Neural cell (in vitro differentiated cells): ENCODE measurements at regions not wholly inside any gene's neighbourhood (a gene's known extent, or its start where the extent isn't known, plus 50 kb on each side); places are given as distances from the start of the nearest gene placed in this dataset.

Experiments used
- H2AFZ ChIP-seq: fragments of 200-600, 300-800 bp; sonication (generic), shearing (Covaris generic); 2 replicates; pipeline ENCODE4 v1.6.0; 2014; ENCODE audit warnings: low read depth, mild to moderate bottlenecking, antibody characterized with exemption, low read length, moderate library complexity
- H3F3A ChIP-seq: fragments of 200-600 bp; shearing (Covaris generic); 2 replicates; pipeline ENCODE4 v1.6.1; 2016; ENCODE audit warnings: mild to moderate bottlenecking, moderate library complexity, mixed read lengths, antibody characterized with exemption, low read length; ENCODE audit not compliant: insufficient read depth, poor library complexity, severe bottlenecking
- H3K27ac ChIP-seq: fragments of 200-600, 300-800 bp; sonication (generic), shearing (Covaris generic); 2 replicates; pipeline ENCODE4 v1.5.1; 2014; ENCODE audit warnings: mild to moderate bottlenecking, low read length, moderate library complexity
- H3K27me3 ChIP-seq: fragments of 300-800, 200-600 bp; sonication (generic), shearing (Covaris generic); 2 replicates; pipeline ENCODE4 v1.6.0; 2014; ENCODE audit warnings: mild to moderate bottlenecking, low read depth, low read length, moderate library complexity; ENCODE audit not compliant: insufficient read depth
- H3K36me3 ChIP-seq: fragments of 300-800, 200-600 bp; sonication (generic), shearing (Covaris generic); 2 replicates; pipeline ENCODE4 v1.5.1; 2014; ENCODE audit warnings: mild to moderate bottlenecking, antibody characterized with exemption, low read length, moderate library complexity; ENCODE audit not compliant: insufficient read depth
- H3K4me2 ChIP-seq: fragments of 300-800, 200-600 bp; sonication (generic), shearing (Covaris generic); 2 replicates; pipeline ENCODE4 v1.6.0; 2014; ENCODE audit warnings: mild to moderate bottlenecking, low read length
- H3K4me3 ChIP-seq: fragments of 300-800, 200-600 bp; sonication (generic), shearing (Covaris generic); 2 replicates; pipeline ENCODE4 v1.5.1; 2014; ENCODE audit warnings: mild to moderate bottlenecking, low read length, moderate library complexity
- H3K79me2 ChIP-seq: fragments of 200-600 bp; shearing (Covaris generic); replicated peaks from 2 replicates; pipeline ENCODE4 v1.6.0; 2014; ENCODE audit warnings: mild to moderate bottlenecking, low read length, moderate library complexity; ENCODE audit not compliant: insufficient read depth
- H3K9ac ChIP-seq: fragments of 300-800, 200-600 bp; sonication (generic), shearing (Covaris generic); 2 replicates; pipeline ENCODE4 v1.6.1; 2016; ENCODE audit warnings: mild to moderate bottlenecking, low read length, mixed read lengths
- H3K9me2 ChIP-seq: fragments of 200-600 bp; shearing (Covaris generic); 2 replicates; pipeline ENCODE4 v1.6.1; 2016; ENCODE audit warnings: mild to moderate bottlenecking, low read length, mixed read lengths; ENCODE audit not compliant: insufficient read depth
- H3K9me3 ChIP-seq: fragments of 200-600, 300-800 bp; sonication (generic), shearing (Covaris generic); 2 replicates; pipeline ENCODE4 v1.6.1; 2016; ENCODE audit warnings: mild to moderate bottlenecking, mixed run types, low read length, moderate library complexity, mixed read lengths
- H4K20me1 ChIP-seq: fragments of 200-600 bp; shearing (Covaris generic); 2 replicates; pipeline ENCODE4 v1.6.1; 2016; ENCODE audit warnings: mild to moderate bottlenecking, mixed run types; ENCODE audit not compliant: insufficient read depth
- EP300 ChIP-seq: fragments of 450-650 bp; conservative IDR thresholded peaks from 2 replicates; pipeline ENCODE4 v1.6.1; 2014; ENCODE audit warnings: antibody characterized with exemption, mild to moderate bottlenecking, moderate library complexity; ENCODE audit not compliant: poor library complexity, severe bottlenecking
- EZH2 ChIP-seq: fragments of 200-600, 300-800 bp; shearing (Covaris generic), sonication (generic); IDR thresholded peaks from 2 replicates; pipeline ENCODE4 v1.6.1; 2014; ENCODE audit warnings: antibody characterized with exemption, low read length, borderline replicate concordance, mild to moderate bottlenecking; ENCODE audit not compliant: insufficient read depth, poor library complexity, severe bottlenecking
- MXI1 ChIP-seq: fragments of 450-650 bp; conservative IDR thresholded peaks from 2 replicates; pipeline ENCODE4 v1.6.1; 2014; ENCODE audit warnings: antibody characterized with exemption, mild to moderate bottlenecking; ENCODE audit not compliant: poor library complexity, severe bottlenecking
- POLR2AphosphoS5 ChIP-seq: IDR thresholded peaks from 2 replicates; pipeline ENCODE4 v1.6.1; 2012
- RAD21 ChIP-seq: fragments of 450-650 bp; conservative IDR thresholded peaks from 2 replicates; pipeline ENCODE4 v1.6.1; 2014; ENCODE audit warnings: antibody characterized with exemption, mild to moderate bottlenecking, moderate library complexity
- SMC3 ChIP-seq: fragments of 450-650 bp; conservative IDR thresholded peaks from 2 replicates; pipeline ENCODE4 v1.6.1; 2014; ENCODE audit warnings: antibody characterized with exemption, mild to moderate bottlenecking, moderate library complexity; ENCODE audit not compliant: poor library complexity
- TAF1 ChIP-seq: IDR thresholded peaks from 2 replicates; pipeline ENCODE4 v1.6.1; 2012; ENCODE audit warnings: low read depth
- TF ChIP-seq, protein P1 (sequence below): IDR thresholded peaks from 2 replicates; pipeline ENCODE4 v1.6.1; 2012; ENCODE audit warnings: borderline replicate concordance
- TF ChIP-seq, protein P2 (sequence below): fragments of 450-650 bp; IDR thresholded peaks from 2 replicates; pipeline ENCODE4 v1.5.1; 2014; ENCODE audit warnings: antibody characterized with exemption, mild to moderate bottlenecking, moderate library complexity; ENCODE audit not compliant: poor library complexity, severe bottlenecking

DNA sequence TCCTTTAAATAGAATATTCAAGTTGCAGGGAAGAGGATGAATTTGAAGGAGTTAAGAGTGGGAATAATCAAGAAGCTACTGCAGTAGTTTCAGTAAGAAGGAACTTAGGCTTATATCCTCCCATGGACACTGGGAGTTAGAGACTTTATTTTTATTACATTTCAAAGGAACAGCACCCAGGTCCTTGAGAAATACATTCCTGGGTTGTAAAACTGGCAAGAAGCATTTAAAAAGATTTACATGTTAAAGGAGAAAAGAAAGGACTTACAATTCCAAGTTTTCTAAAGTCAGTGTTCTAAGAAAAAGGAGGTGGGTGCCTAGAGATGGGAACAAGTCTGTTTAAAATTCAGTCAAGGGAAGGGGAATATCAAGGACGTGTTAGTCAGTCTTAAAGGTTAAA lies 306.9 kb downstream of the JRKL start:
- Histone ChIP-seq H2AFZ (no peak overlapping the region), H3K27me3 (no peaks in the 10 kb centered on the region), H4K20me1 (no peaks in the 10 kb centered on the region), H3K9me2 (no peaks in the 10 kb centered on the region), H3K27ac (no peak overlapping the region), H3F3A (no peaks in the 10 kb centered on the region), H3K4me3 (no peak overlapping the region), H3K36me3 (no peaks in the 10 kb centered on the region), H3K9ac (no peak overlapping the region), H3K9me3 (no peaks in the 10 kb centered on the region), H3K4me2 (no peak overlapping the region), H3K79me2 (no peaks in the 10 kb centered on the region)
- TF ChIP-seq RAD21 = no peak
- TF ChIP-seq TAF1 = no peak
- TF ChIP-seq MXI1 = no peak
- TF ChIP-seq EZH2 = no peak
- no peak for TF ChIP-seq POLR2AphosphoS5
- no peak for TF ChIP-seq SMC3
- TF ChIP-seq, protein P1, sequence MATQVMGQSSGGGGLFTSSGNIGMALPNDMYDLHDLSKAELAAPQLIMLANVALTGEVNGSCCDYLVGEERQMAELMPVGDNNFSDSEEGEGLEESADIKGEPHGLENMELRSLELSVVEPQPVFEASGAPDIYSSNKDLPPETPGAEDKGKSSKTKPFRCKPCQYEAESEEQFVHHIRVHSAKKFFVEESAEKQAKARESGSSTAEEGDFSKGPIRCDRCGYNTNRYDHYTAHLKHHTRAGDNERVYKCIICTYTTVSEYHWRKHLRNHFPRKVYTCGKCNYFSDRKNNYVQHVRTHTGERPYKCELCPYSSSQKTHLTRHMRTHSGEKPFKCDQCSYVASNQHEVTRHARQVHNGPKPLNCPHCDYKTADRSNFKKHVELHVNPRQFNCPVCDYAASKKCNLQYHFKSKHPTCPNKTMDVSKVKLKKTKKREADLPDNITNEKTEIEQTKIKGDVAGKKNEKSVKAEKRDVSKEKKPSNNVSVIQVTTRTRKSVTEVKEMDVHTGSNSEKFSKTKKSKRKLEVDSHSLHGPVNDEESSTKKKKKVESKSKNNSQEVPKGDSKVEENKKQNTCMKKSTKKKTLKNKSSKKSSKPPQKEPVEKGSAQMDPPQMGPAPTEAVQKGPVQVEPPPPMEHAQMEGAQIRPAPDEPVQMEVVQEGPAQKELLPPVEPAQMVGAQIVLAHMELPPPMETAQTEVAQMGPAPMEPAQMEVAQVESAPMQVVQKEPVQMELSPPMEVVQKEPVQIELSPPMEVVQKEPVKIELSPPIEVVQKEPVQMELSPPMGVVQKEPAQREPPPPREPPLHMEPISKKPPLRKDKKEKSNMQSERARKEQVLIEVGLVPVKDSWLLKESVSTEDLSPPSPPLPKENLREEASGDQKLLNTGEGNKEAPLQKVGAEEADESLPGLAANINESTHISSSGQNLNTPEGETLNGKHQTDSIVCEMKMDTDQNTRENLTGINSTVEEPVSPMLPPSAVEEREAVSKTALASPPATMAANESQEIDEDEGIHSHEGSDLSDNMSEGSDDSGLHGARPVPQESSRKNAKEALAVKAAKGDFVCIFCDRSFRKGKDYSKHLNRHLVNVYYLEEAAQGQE = no peak
- TF ChIP-seq, protein P2, sequence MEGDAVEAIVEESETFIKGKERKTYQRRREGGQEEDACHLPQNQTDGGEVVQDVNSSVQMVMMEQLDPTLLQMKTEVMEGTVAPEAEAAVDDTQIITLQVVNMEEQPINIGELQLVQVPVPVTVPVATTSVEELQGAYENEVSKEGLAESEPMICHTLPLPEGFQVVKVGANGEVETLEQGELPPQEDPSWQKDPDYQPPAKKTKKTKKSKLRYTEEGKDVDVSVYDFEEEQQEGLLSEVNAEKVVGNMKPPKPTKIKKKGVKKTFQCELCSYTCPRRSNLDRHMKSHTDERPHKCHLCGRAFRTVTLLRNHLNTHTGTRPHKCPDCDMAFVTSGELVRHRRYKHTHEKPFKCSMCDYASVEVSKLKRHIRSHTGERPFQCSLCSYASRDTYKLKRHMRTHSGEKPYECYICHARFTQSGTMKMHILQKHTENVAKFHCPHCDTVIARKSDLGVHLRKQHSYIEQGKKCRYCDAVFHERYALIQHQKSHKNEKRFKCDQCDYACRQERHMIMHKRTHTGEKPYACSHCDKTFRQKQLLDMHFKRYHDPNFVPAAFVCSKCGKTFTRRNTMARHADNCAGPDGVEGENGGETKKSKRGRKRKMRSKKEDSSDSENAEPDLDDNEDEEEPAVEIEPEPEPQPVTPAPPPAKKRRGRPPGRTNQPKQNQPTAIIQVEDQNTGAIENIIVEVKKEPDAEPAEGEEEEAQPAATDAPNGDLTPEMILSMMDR = no peak
- TF ChIP-seq EP300 = no peak

DNA sequence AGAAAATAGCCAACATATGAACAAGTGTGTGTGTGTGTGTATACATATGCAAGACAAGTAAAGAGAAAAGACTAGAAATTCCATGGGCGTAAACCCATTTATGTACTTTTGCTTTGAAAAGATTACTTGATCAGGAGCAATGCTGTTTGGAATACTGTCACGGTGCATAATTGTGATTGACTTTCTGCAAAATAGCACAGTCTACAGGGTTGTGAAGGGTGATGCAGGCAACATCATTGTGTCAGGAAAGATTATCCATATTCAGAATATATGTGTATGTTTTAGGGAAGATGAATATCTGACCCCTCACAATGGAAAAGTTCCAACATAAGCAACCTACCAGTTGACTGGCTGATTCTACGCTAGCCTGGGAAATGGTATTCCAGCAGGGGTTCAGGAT lies 307.7 kb downstream of the JRKL start:
- H3K9ac ChIP-seq = no peak overlapping the region
- H3K79me2 ChIP-seq = no peaks in the 10 kb centered on the region
- H4K20me1 ChIP-seq = no peaks in the 10 kb centered on the region
- no peaks in the 10 kb centered on the region for H3K36me3 ChIP-seq
- H3K9me2 ChIP-seq = no peaks in the 10 kb centered on the region
- H3K27me3 ChIP-seq = no peaks in the 10 kb centered on the region
- H2AFZ ChIP-seq = no peak overlapping the region
- TF ChIP-seq, protein P1 = no peak
- TF ChIP-seq, protein P2 = no peak
- no peak for TF ChIP-seq RAD21
- TF ChIP-seq TAF1 = no peak
- no peak for TF ChIP-seq EZH2
- no peak for TF ChIP-seq EP300
- no peak for TF ChIP-seq MXI1
- TF ChIP-seq SMC3 = no peak
- H3K27ac ChIP-seq = no peak overlapping the region
- no peak overlapping the region for H3K4me3 ChIP-seq
- no peaks in the 10 kb centered on the region for H3F3A ChIP-seq
- H3K9me3 ChIP-seq = no peaks in the 10 kb centered on the region
- H3K4me2 ChIP-seq = no peak overlapping the region
